ENCODE measurements at regions not wholly inside any gene's neighbourhood (a gene's known extent, or its start where the extent isn't known, plus 50 kb on each side); places are given as distances from the start of the nearest gene placed in this dataset.

- H3K9ac ChIP-seq (replicated peaks in 1 of 4; ENCODE audit: extremely low read depth in 1 of 4, low read depth in 3 of 4, low read length in 3 of 4) = no peak overlapping the region
- no peaks in the 10 kb centered on the region for H4K20me1 ChIP-seq (replicated peaks in 1 of 2; ENCODE audit: control insufficient read depth in 1 of 2, insufficient read depth in 2 of 2, low read length in 2 of 2)
- H2BK12ac ChIP-seq (ENCODE audit: low read depth, low read length) = no peak overlapping the region
- TF ChIP-seq NRF1 (IDR thresholded peaks at IDR 0.05; ENCODE audit: low read depth, low read length) = no peak
- no peak for TF ChIP-seq NANOG (IDR thresholded peaks at IDR 0.05; ENCODE audit: insufficient read depth, low read depth, low read length, poor library complexity, severe bottlenecking)
- TF ChIP-seq RBBP5 (IDR thresholded peaks at IDR 0.05; ENCODE audit: borderline replicate concordance, low read depth, low read length) = no peak
- no peak for TF ChIP-seq EGR1 (IDR thresholded peaks at IDR 0.05; ENCODE audit: borderline replicate concordance, low read depth, low read length)
- no peak for TF ChIP-seq RXRA (IDR thresholded peaks at IDR 0.05; ENCODE audit: insufficient read depth, low read depth, low read length)
- TF ChIP-seq TAF1 (IDR thresholded peaks at IDR 0.05; ENCODE audit: low read depth, low read length) = no peak
- H2BK15ac ChIP-seq (ENCODE audit: low read length) = no peak overlapping the region
- H3K36me3 ChIP-seq (ENCODE audit: control insufficient read depth in 2 of 4, insufficient read depth in 4 of 4, low read length in 3 of 4) = no peaks in the 10 kb centered on the region
- ChIA-PET CTCF (ENCODE audit: partially characterized antibody) (interaction anchor here (1.3 kb wide), 1 partner anchor 9 kb away, joined by 3 read pairs; no protein-coding TSS in a partner anchor), POLR2A (ENCODE audit: partially characterized antibody) (no interaction called here)
- no peak overlapping the region for H3K56ac ChIP-seq (replicated peaks; ENCODE audit: insufficient read length, low read depth, low read length)
- no peak overlapping the region for H3K4me2 ChIP-seq (ENCODE audit: insufficient read depth in 1 of 2, low read depth in 2 of 2, low read length in 2 of 2)
- no peak overlapping the region for H4K8ac ChIP-seq (ENCODE audit: extremely low read depth, insufficient read depth, low read length)
- FAIRE-seq (no peak), DNase-seq (ENCODE audit: low read depth in 1 of 2, low spot score in 2 of 2) (no peak)
- H3K9me3 ChIP-seq (ENCODE audit: insufficient read depth in 2 of 2, low read depth in 1 of 2, low read length in 1 of 2) = no peaks in the 10 kb centered on the region
- no peak overlapping the region for H2BK20ac ChIP-seq (ENCODE audit: low read length)
- WGBS, 2 experiments (ENCODE audit: extremely low coverage in 1 of 2, insufficient coverage in 1 of 2, insufficient read length in 1 of 2, insufficient replicate concordance in 2 of 2, low coverage in 1 of 2, low lambda C conversion rate in 2 of 2, missing lambda C conversion rate in 1 of 2) = 91% methylated on average over 11 of the region's 11 CpGs; no CpG with 5 or more reads in 1 of the 2 experiments
- H3K4ac ChIP-seq (replicated peaks; ENCODE audit: insufficient read length, low read depth, low read length) = no peak overlapping the region
- no peak overlapping the region for H2BK5ac ChIP-seq (ENCODE audit: low read depth, low read length)
- H3K14ac ChIP-seq (ENCODE audit: insufficient read length) = no peak overlapping the region
- no peaks in the 10 kb centered on the region for H3K27me3 ChIP-seq (replicated peaks in 1 of 4; ENCODE audit: control insufficient read depth in 3 of 4, extremely low read depth in 1 of 4, insufficient read depth in 3 of 4, low read length in 3 of 4)
- H3K79me1 ChIP-seq (ENCODE audit: low read depth, low read length) = no peaks in the 10 kb centered on the region
- H3K4me3 ChIP-seq (ENCODE audit: extremely low read depth in 1 of 4, insufficient read depth in 2 of 4, low read depth in 3 of 4, low read length in 4 of 4) = no peak overlapping the region
- no peak overlapping the region for H4K5ac ChIP-seq (ENCODE audit: insufficient read length, low read depth, low read length)
- no peak overlapping the region for H2AFZ ChIP-seq (ENCODE audit: low read length)
- no peak overlapping the region for H2AK5ac ChIP-seq (ENCODE audit: low read depth, low read length)
- H3K18ac ChIP-seq (ENCODE audit: extremely low read depth, low read length) = no peak overlapping the region
- H3K79me2 ChIP-seq (ENCODE audit: control insufficient read depth in 1 of 2, insufficient read depth in 2 of 2, low read length in 2 of 2) = no peaks in the 10 kb centered on the region
- no peaks in the 10 kb centered on the region for H3K4me1 ChIP-seq (replicated peaks in 1 of 4; ENCODE audit: control insufficient read depth in 3 of 4, insufficient read depth in 4 of 4, low read length in 3 of 4)
- no peak overlapping the region for H3K27ac ChIP-seq (ENCODE audit: low read depth, low read length)
- no peak overlapping the region for H2BK120ac ChIP-seq (replicated peaks; ENCODE audit: low read depth, low read length)
- H3K23me2 ChIP-seq (ENCODE audit: low read depth, low read length) = no peaks in the 10 kb centered on the region
- no peak overlapping the region for H3K23ac ChIP-seq (ENCODE audit: insufficient read length)
- no peak overlapping the region for H4K91ac ChIP-seq (replicated peaks; ENCODE audit: insufficient read length, low read length)
Observed at GRCh38 chr12:25423355-25424050, 129.6 kb downstream of the LMNTD1 start.

Data from H1 (cell line).